GM21367 (cell line): ENCODE measurements at regions not wholly inside any gene's neighbourhood (a gene's known extent, or its start where the extent isn't known, plus 50 kb on each side); places are given as distances from the start of the nearest gene placed in this dataset.

Experiments used
- ATAC-seq: cut with Tn5 transposase; IDR thresholded peaks from one replicate; pipeline ENCODE4 v1.9.1; 2021; ENCODE audit not compliant: unreplicated experiment

DNA sequence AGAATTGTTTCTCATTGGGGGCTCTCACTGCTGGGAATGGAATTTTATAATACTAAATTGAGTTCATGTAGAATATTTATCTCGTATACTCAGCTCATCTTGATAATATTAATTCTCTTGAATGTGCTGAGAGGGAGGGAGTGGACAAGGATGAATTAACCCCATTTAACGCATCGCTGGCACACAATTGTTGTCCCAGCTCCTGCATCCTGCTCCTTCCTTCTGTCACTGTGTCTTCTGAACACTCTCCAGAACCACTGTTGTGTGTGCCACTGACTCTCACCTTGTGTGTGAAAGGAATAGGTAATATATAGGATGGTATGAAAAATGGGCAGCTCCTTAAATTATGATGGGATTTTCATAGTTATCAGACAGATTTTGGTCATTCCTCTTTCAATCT, 267.3 kb downstream of the MTRR start:
- ATAC-seq, result no peak

DNA sequence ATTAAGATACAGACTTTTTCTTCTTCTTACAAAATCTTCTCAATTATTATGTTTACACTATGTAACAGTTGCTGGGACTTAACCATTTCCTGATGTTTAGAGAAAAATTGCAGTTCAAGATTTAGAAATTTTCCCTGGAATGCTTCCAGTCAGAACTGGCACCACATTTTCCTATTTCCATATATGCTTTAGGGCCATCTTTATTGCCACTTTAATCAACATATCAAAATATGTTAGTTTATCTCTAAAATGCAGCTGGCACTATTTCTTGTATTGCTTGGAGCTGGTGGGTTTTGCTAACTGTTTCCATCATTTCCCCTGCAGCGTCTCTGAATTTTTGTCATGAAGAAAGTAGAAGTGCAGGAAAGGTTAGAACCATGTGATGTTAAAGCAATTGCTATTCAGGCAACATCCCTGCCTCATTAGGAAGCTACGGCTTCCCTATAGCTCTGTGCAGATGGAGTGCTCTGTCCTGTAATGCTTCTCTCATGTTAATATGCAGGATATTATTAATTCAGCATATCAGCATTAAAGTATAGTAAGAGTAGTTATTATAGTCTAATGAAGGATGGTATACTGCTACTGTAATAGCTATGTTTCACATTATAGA, 269.1 kb downstream of the MTRR start:
- ATAC-seq, result no peak

DNA sequence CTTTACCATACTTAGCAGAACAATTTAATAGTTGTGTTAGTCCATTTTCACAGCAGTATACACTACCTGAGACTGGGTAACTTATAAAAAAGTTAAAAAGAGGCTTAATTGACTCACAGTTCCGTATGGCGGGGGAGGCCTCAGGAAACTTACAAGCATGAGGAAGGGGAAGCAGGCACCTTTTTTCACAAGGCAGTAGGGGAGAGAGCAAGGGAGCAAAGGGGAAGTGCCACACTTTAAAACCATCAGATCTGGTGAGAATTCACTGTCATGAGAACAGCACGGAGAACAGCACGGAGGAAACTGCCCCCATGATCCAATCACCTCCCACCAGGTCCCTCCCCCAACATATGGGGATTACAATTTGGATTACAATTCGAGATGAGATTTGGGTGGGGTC, 269.9 kb downstream of the MTRR start:
- no peak for ATAC-seq

DNA sequence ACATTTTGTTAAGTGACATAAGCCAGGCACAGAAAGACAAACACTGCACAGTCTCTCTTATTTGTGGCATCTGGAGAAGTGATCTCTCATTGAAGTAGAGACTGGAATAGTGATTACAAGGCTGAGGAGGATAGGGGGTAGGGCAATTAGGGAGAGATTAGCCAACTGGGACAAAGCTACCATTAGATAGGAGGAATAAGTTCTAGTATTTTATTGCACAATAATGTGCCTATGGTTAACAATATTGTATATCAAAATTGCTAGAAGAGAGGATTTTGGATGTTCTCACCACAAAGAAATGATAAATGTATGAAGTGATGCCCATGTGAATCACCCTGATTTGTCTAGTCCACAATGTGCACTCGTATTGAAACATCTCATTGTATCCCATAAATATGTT, 281.8 kb downstream of the MTRR start:
- ATAC-seq, result no peak

DNA sequence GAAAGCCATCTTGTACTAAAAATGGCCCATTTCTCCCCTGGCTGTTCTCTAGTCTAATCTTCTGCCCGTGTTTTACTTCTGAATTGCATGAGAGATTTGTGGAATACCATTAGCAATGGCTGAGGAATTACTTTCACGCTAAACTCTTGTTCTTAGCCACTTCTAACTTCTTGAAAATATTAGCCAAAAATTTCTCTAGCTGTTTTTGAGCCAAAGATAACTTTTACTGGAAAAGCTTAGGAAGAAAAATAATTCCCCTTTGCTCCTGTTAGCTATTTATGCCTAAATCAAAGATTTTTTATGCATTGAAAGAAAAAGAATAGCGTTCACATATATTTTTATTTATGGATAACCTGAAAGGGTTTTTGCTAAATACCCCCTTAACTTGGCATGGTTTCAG, 287.8 kb downstream of the MTRR start:
- ATAC-seq, result no peak

DNA sequence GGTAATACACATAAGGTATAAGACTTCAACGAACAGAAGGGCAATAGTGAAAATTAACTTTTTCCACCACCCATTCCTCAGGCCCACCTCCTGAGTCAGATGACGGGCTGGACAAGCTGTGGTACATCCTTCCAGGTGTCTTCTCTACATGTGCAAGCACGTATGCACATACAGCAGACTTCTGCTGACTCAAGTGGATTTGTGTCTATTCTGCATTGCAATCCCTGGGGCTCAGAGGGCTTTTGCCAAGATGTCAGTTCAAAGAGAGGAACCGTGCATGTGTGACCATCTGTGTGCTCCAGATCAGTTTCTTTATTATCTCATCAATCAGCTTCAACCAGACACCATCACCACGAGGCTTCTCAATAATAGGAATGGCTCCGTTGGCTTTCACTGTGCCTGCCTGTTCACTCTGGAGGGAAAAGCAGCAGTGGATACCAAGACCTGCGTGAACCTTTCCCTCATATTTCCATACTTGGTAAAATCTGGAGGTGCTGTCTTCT, 288.4 kb downstream of the MTRR start:
- ATAC-seq, result no peak

DNA sequence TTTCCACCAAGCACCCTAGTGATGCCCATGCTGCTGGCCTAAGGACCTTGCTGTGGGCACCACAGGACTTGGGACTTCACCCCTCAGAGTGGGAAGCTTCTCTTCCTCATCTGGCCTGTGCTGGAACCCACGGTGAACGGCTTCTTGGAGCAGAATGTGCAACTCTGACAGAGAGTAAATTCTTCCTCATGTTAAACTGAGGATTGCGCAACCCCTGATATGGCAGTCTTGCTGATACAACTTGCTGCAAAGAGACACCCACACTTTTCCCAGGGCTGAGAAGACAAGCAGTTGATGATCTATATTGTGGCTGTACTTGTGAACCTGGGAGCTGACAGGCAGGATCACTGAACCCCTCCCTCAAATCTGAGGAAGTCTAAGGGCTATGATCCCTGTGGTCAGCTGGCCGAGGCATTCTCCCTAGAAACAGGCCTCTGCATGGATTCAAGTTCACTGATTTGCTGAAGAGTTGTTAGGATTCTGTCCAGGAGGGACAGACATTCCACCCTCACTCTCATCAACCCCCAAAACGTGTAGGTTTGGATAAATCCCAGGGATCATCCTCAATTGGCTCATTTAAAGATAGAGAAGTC, 307.2 kb downstream of the MTRR start:
- ATAC-seq, result no peak

DNA sequence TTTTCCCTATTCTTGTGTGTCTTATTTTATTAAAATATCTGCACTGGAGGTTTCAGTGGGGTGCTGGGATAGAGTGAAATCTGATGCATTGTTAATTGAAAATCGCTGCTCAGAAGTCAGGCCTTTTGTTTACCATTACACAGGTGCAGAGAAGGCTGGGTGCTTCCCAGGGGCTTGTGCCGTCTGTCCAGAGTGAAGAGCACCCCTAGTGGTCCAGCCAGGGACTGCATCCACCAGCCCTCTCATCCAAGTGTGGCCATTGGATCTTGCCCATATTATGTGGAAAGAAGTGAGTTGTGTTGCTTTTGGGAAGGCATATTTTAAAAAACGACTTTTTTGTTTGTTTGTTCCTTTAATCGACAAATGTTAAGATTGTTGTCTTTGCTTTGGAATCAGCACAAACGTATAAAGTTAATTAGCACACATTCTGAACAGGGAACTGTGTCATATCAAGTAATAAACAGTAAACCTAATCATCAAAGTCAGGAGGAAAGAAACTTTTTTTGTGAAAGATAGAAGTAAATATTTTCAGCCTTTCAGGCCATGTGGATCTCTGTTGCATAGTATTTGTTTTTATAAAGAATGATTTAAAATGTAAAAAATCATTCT, 315.6 kb downstream of the MTRR start:
- peak; percentile 93 for ATAC-seq

DNA sequence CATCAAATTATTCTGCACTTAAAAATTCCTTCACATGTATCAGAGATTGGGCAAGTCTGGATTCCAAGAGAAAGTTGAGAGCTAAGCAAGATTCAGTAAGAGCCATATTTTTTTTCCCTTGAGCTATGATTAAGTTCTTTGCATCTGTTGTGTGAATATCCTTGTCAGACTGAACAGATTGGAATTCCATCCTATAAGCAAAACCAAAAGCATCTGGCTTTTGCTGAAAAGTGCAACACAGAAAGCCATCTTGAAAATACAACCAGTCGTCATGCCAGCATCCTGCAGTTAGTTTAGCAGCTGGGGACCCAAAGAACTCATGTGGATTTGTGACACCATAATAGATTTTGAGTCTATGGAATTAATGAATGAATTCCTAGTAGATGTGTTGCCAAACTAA, 316.9 kb downstream of the MTRR start:
- ATAC-seq, result no peak

DNA sequence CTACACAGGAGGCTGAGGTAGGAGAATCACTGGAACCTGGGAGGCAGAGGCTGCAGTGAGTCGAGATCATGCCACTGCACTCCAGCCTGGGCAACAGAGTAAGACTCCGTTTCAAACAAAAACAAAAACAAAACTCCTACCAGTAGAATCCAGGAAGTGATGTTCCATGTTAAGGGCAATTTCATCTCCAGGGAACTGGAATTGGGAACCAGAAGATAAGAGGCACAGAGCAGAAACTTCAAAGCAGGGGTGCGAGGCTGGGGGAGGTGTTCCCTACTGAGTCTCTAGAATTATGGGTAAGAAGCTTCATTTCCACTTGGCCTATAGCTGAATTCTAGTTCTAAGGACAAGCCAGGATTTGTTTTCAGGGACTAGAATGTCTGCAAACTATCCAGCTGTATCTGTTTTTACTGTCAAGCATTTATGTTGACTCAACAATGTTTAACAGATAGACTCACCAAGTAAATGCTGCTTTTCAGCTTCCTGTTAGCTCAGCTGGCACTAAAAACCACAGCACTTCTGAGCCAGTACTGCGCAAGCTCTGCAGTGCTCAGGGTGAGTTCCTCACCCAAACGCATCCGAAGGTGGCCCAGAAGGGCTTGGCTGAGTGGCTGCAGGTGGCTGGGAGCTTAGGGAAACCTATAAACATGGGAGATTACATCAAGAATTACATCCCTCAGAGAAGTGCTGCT, 320.1 kb downstream of the MTRR start:
- no peak for ATAC-seq

DNA sequence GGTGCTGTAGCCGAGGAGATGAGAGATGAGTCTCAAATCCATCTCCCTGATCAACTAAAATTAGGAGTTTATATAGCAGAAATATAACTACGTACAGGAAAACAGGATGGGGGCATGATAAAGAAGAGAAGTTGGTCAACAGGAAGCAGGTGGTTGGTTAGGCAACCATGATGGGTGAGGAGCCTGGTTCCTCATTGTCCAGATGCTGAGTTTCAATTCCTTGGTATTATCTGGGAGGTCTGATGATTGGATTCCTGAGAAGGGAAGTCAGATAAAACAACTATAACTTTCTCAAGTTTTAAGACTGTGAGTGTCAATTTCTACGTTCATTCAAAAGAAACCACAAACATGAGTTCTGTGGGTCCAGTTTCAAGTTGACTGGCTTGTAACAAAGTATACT, 323.9 kb downstream of the MTRR start:
- no peak for ATAC-seq

DNA sequence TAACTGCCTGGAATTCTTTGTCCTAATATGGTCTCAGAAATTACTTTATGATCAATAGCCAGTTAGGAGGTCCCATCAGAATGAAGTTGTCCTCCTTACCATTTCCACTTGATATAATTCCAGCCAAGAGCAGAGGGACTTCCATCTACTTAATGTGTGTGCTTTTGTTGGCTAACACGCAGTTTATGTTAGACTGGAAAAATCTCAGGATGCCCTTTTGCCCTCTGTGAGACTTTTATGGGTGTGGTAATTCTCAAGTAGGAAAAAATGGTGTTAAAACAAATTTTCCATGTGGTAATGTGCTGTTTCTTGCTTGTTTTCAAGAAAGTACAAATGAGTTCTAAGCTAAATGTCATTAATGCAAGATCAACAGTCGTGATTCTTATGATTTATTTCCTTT, 327.1 kb downstream of the MTRR start:
- ATAC-seq, result no peak

DNA sequence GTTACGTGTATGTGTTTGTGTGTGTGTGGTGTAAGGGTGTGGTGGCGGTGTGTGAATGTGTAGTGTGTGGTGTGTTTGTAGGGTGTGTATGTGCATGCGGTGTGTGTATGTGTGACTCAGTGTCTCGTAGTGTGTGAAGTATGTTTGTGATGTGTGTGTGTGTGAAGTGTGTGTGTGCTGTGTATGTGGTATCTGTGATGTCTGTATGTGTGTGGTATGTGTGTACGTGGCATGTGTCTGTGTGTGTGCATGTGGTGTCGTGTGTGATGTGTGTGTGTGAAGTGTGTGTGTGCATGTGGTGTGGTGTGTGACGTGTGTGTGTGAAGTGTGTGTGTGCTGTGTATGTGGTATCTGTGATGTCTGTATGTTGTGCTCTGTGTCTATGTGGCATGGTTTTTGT, 339.4 kb downstream of the MTRR start:
- no peak for ATAC-seq

DNA sequence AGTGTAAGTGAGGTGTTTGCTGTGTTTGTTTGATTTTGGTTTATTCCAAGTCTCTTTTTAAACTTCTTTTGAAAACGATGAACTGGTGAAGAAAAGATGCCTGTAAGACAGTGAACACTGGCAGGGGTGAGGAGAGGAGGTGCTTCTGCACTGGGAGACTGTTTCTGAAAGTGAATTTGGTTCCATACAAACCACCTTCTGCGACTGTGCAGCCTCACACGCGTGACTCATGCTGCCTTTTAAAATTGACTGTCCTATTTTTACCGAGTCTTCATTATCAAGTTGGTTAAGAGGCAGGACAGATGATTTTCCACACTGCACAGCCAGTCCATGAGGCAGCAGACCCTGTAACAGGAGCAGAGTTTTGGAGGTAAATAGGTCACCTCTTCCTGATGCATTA, 340.6 kb downstream of the MTRR start:
- no peak for ATAC-seq

DNA sequence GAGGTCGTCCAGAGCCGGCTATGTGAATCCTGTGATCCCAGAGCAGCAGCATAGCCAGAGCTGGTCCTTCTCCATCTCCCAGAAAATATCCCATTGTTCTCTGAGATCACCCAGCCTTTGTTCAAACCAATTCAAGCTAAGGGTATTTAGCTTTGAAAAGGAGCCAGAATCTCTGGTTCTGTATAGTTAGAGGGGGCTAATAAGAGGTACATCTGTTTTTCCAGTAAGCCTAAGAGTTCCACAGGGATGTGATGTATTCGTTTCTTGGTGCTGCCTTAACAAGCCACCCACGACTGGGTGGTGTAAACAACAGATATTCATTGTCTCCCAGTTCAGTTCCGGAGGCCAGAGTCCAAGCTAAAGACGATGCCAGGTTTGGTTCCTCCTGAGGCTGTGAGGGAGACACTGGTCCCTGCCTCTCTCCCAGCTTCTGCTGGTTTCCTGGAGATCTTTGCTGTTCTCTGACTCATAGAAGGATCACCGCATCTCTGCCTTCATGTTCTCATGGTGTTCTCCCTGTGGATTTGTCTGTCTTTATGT, 344.8 kb downstream of the MTRR start:
- no peak for ATAC-seq

DNA sequence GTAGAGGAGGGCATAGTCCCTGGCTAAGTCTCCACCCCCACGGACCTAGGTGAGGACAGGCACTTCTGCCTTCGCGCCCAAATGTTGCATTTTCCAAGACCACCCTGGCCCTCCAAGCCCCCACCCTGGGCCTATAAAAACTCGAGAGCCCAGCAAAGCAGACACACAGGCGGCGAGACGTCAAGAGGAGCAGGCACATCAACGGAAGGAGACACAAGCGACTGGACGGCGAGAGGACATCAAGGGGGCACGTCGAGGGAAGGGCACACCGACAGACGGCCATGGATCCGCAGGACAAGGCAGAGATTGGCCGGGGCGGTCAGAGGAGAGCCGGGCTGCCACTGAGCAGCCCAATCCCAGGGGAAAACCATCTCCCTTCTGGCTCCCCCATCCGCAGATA, 348.0 kb downstream of the MTRR start:
- no peak for ATAC-seq

DNA sequence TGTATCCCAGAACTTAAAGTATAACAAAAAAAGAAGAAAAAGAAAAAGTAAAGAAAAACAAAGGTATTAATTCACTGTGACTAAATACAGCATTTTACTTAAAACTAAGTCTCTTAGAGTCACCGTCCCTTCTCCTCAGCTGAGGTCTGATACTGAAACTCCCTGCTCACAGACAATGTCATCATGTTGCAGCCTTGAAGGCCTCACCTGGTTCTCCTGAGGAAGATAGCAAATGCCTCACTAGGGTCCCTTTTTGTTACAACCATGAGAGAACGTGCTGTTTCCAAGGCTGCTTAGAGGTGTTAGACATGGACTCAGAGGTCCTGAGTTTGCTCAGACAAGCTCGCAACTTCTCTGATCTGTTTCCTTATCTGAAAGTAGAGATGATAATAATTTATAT, 357.2 kb downstream of the MTRR start:
- ATAC-seq, result no peak

DNA sequence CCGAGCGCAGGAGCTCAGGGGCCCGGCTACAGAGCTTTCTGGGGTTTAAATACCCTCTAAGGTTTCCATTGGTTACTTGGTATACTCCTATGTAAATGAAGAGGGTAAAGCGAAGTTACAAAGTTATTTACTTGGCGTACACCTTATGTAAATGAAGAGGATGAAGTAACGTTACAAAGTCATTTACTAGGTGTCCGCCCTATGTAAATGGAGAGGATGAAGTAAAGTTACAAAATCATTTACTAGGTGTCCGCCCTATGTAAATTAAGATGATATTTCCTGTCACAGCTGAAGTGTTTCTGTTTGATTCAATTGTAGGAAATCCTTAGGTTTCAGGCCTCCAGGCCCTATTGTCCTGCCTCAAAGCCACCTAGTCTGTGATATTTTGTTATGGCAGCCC, 358.2 kb downstream of the MTRR start:
- no peak for ATAC-seq

DNA sequence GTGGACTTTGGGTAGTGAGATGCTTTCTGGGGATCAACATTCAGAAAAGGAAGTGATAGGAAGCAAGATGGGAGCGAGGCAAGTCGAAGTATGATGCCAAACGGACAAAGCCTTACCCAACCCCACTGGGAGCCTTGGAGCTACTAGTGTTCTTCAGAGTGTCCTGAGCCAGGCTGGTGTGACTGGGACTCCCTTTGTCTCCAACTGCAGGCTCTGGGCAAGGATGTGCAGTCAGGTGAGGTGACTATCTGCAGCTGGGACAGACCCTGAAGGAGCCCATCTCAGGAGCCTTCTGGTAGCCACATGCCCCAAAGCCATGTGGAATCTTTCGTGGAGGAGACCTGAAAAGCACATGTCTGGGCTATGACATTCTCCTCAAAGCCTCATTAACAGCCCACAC, 360.6 kb downstream of the MTRR start:
- ATAC-seq, result no peak

DNA sequence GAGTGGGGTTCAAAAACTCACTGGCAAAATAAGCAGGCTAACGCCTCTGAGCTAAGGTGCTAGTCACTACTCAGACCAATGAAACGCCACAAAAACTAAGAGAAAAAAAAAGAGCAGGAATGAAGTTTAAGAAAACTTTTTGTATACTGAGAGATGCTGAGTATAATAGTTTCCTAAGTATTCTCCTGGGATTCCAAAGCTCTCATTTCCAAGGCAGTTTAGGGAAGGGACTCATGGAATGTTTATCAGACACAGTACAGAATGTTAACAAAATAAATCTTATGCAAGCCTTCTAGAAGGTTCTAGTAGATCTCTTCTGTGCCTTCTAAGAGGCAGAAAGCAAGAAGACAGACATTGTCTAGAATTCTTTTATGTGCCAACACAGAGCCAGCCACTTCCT, 361.9 kb downstream of the MTRR start:
- ATAC-seq, result no peak

DNA sequence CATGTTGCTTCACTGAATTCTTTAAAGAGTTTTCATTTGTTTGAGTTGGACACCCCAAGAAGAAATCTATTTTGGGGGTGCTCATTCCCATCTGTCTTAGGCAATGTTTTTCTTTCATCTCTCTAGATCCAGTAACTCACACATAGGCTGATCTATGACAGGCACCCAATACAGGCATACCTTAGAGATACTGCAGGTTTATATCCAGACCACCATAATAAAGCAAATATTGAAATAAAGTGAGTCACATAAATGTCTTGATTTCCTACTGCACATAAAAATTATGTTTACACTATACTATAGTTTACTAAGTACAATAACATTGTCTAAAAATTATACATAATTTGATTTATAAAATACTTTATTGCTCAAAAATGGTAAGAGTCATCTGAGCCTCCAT, 364.5 kb downstream of the MTRR start:
- ATAC-seq, result no peak

DNA sequence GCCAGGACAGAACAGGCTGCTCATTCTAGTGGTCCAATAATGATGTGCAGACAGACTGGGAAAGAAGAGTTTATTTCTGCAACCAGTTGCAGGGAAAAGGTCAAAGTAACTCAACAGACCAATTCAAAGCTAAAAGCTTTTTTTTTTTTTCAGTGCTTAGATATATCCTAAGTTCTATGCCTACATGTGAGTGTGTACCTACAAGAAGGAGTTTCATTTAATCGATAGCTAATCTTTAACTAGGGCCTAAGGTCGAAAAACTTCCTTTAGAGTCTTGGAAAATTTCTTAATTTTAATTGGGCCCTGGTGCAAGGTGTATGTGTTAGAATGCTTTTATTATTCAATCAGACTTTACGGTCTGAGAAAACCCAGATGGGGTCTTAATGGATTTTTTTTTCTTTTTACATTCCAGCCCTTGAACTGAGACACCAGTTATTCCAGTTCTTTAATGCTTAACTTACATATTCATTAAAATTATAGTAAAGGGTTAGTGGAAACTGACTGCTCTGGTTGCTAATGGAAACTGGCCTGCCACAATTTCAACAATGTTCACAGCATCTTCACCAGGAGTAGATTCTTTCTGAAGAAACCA, 365.3 kb downstream of the MTRR start:
- no peak for ATAC-seq
